CD4-positive, alpha-beta T cell treated with Interleukin-1 beta for 1 hour (primary cell): ENCODE measurements at regions not wholly inside any gene's neighbourhood (a gene's known extent, or its start where the extent isn't known, plus 50 kb on each side); places are given as distances from the start of the nearest gene placed in this dataset.
"Not testable (repeated sequence)": the region's sequence is repeated elsewhere in the genome, so short reads cannot be mapped to it uniquely, and the experiment has no call there.

Experiments
- DNase-seq, 2 donors: peaks; one replicate each; pipeline ENCODE4 v3.0.0-alpha.2; 2020 to 2022

- no peak for DNase-seq
Measured at GRCh38 chr2:40043641-40044040, 264.6 kb upstream of the THUMPD2 start.

DNA sequence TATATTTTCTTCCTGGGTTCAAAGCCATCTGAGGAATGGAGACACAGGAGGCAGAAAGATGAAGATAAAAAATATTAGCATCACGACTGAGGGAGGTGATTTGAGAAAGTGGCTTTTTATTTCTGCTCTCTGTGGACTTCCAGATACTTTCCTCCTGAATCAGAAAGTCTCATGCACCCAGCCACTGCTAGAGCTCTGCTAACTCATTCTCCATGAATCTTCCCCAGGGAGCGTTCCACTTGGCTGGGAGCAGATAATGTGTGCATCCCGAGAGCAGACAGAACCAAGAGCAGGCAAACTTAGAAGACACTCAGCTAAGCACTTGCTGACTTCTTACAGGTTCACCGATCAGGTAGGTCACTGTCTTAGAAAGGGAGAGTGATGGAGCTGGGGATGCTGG is 264.1 kb upstream of the THUMPD2 start:
- DNase-seq, result no peak

DNA sequence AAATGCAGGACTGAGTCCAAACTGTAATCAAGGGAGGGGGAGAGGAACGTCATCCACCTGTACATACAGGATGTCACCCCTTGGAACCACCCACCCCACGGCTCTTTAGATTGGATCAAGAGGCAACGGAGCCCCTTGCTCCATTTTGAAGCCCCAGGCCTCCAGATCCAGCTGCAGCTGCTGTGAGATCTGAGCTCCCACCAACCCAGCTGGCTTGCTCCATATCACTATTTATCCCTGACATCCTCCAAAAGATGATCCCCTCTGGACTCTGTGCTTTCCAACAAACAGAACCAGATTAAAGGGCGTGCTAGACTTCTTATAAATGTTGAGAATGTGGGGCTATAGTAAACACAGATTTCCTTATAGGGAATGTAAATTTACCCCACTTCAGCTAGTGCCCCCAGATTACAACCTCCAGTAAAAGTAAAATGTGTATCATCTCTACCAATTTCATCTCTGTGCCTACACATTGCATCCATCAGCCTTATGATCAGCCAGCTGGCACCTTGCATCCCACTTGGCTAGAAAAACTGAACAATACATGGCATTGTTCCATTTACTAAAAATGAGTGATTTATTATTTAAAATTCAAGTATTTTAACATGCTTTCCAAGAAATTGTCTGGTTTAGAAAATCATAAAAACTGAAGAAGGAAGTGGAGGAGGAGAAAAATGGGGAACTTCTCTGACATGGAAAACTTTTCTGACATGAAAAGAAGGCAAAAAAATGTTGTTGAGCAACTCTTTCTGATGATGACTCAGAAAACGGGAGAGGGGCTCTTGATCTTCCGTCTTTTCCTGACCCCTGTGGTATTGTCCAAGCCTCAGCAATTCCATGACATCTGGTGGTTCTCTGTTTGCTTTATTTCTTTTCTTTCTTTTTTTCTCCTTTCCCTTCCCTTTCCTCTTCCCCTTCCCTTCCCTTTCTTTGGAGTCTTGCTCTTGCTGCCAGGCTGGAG is 262.6 kb upstream of the THUMPD2 start:
- DNase-seq, result no peak

GRCh38 chr2:40039549-40039948 is 260.5 kb upstream of the THUMPD2 start:
- no peak for DNase-seq

- no peak for DNase-seq
Measured at GRCh38 chr2:40038646-40039045, 259.6 kb upstream of the THUMPD2 start.

- DNase-seq, result peak in 1 of 2 donors; percentile 3
Measured at GRCh38 chr2:40037303-40037702, 258.2 kb upstream of the THUMPD2 start.

DNA sequence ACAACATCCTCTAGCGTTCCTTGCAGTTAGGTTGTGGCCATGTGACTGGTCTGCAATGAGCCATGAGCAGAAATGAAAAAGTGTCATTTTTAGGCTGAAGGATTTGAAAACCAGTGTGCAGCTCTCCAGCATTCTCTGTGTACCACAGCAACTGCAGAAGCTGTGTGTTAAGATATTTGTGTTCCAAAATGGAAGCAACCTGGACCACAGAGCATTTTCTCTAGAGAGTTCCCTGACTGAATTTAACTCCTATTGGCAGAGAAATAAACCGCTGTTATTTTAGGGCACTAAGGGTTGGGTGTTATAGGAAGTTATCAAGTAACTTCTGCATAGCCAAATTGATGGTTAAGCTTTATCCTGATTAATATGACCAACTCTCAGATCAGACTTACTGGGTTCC is 257.2 kb upstream of the THUMPD2 start:
- no peak for DNase-seq

- no peak for DNase-seq
Measured at GRCh38 chr2:40034801-40035200, 255.7 kb upstream of the THUMPD2 start.

- no peak for DNase-seq
Measured at GRCh38 chr2:40034198-40034597, 255.1 kb upstream of the THUMPD2 start.

DNA sequence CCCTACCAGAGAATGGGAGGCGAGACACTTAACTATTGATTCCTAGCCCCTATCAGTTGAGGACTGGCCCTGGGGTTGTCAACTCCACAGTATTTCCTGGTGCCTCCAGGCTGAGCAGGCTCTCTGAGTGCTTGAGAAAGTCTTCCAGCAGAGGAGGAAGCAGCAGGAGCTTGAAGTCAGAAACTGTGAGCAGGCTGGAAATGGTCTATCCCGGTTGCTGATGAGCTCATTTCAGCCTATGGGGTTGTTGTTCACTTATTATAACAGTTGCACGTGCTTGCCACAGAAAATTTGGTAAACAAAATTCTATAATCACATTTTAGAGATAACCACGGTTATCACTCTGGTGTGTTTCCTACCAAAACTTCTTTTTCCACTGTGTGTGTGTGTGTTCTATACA is 254.7 kb upstream of the THUMPD2 start:
- no peak for DNase-seq

GRCh38 chr2:40032650-40033319 is 253.7 kb upstream of the THUMPD2 start:
- DNase-seq, result no peak

DNA sequence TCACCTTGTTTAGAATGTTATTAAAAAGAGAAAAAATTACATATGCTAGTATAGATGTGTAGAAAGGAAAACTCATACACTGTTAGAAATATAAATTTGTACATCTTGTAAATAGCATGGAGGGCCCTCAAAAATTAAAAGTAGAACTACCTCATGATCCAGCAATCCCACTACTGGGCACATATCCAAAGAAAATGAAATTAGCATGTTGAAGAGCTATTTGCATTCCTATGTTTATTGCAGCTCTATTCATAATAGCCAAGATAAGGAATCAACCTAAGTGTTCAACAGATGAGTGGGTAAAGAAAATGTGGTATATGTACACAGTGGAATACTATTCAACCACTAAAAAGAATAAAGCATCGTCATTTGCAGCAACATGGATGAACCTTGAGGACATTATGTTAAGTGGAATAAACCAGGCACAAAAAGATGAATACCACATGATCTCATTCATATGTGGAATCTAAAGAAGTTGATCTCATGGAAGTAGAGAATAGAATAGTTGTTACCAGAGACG is 251.5 kb upstream of the THUMPD2 start:
- no peak for DNase-seq

GRCh38 chr2:40028792-40029488 is 249.9 kb upstream of the THUMPD2 start:
- no peak for DNase-seq

DNA sequence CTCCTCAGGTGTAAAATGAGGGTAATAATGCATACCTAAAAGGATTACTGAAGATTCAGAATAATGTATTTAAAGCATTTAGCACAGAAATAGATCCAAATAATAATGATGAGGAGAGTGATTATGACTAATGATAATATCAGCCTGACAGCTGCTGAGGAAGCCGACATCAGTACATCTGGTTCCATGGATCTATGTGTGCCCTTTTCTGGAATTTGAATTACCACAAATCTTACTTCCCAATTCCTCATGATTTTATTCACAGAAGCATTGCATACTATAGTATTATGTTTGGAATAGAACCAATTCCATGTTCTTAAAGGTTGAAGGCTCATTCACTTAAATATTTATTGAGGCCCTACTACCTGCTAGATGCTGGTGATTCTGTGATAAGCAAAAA is 248.9 kb upstream of the THUMPD2 start:
- no peak for DNase-seq

DNA sequence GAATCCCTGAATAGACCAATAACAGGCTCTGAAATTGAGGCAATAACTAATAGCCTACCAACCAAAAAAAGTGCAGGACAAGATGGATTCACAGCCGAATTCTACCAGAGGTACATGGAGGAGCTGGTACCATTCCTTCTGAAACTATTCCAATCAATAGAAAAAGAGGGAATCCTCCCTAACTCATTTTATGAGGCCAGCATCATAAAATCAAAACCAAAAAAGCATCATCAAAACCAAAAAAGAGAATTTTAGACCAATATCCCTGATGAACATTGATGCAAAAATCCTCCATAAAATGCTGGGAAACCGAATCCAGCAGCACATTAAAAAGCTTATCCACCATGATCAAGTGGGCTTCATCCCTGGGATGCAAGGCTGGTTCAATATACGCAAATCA is 246.2 kb upstream of the THUMPD2 start:
- not testable (repeated sequence) for DNase-seq

DNA sequence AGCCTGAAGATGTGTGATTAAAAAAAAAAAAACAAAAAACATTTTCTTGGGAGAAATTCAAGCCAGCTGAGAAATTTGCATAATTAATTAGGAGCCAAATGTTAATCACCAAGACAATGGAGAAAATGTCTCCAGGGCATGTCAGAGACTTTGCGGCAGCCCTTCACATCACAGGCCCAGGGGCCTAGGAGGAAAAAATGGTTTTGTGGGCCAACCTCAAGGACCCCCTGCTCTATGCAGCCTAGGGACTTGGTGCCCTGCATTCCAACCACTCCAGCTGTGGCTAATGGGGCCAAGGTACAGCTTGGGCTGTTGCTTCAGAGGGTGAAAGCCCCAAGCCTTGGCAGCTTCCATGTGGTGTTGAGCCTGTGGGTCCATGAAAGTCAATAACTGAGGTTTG is 241.9 kb upstream of the THUMPD2 start:
- no peak for DNase-seq

DNA sequence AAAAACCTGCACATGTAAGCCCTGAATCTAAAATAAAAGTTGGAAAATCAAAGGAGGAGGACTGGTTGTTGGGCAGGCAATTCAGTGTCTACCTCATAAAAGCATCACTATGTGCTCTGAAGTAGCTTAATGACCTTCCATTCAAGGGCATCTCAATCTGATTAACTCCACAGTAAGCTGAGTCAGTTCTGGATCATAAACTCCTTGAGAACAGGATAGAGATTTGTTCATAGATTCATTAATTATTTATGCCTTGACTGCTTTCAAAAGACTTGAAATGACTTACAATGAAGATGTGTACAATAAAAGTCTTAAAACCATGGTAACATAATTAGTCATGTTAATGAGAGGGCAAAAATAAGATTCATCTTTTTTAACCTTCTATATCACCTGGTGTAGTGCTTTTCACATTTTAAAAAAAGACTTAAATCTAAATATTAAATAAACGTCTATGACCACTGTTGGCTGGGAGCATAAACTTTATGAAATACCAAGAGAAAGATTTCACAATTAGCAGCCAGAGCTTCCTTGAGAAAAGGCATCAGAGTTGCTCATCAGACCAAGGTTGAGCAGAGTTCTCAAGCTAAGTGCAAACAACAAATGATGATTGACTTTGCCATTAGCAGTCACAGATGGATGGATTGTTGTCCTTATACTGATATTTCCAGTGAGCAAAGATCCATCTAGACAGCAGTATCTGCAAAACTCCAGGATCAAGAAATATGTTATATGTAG is 237.3 kb upstream of the THUMPD2 start:
- no peak for DNase-seq

DNA sequence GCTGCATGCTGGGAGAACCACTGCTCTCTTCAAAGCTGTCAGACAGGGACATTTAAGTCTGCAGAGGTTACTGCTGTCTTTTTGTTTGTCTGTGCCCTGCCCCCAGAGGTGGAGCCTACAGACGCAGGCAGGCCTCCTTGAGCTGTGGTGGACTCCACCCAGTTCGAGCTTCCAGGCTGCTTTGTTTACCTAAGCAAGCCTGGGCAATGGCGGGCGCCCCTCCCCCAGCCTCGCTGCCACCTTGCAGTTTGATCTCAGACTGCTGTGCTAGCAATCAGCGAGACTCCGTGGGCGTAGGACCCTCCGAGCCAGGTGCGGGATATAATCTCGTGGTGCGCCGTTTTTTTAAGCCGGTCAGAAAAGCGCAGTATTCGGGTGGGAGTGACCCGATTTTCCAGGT is 234.9 kb upstream of the THUMPD2 start:
- DNase-seq, result not testable (repeated sequence)

- no peak for DNase-seq
Measured at GRCh38 chr2:40004336-40004735, 225.3 kb upstream of the THUMPD2 start.

- DNase-seq, result no peak
Measured at GRCh38 chr2:40002339-40002738, 223.3 kb upstream of the THUMPD2 start.

GRCh38 chr2:39999864-40000263 is 220.8 kb upstream of the THUMPD2 start:
- DNase-seq, result no peak

GRCh38 chr2:39998617-39999016 is 219.6 kb upstream of the THUMPD2 start:
- no peak for DNase-seq

GRCh38 chr2:39996653-39997080 is 217.6 kb upstream of the THUMPD2 start:
- no peak for DNase-seq
